ENCODE measurements at regions not wholly inside any gene's neighbourhood (a gene's known extent, or its start where the extent isn't known, plus 50 kb on each side); places are given as distances from the start of the nearest gene placed in this dataset.
A peak's percentile ranks its signal among the peaks of the same experiment; 100 is the strongest.

DNA sequence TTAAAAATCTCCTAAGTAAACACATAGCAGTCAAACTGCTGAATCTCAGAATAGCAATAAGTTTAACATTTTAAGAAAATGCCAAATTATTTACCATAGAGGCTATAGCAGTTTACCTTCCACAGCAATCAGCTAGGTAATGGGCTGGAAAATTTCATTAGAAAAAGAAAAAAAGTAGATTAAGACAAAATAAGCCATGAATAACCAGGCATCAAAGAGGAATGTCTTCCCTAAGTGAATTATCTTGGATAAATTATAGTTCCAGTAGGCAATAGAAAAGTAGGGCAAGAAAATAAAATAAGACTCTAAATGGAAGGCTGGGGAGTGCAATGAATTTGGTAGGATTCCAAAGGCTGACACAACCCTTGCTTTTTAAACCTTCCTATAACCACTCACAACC, 722.8 kb downstream of the TRAM1L1 start:
- DNase-seq (no peak), ATAC-seq (no peak)
- H3K4me1 ChIP-seq: no peaks in the 10 kb centered on the region
- no peaks in the 10 kb centered on the region for H3K36me3 ChIP-seq
- H3K9me3 ChIP-seq: no peaks in the 10 kb centered on the region
- H3K27me3 ChIP-seq: no peaks in the 10 kb centered on the region
- no peak for TF ChIP-seq POLR2A (IDR thresholded peaks at IDR 0.05)
- TF ChIP-seq, protein P1, sequence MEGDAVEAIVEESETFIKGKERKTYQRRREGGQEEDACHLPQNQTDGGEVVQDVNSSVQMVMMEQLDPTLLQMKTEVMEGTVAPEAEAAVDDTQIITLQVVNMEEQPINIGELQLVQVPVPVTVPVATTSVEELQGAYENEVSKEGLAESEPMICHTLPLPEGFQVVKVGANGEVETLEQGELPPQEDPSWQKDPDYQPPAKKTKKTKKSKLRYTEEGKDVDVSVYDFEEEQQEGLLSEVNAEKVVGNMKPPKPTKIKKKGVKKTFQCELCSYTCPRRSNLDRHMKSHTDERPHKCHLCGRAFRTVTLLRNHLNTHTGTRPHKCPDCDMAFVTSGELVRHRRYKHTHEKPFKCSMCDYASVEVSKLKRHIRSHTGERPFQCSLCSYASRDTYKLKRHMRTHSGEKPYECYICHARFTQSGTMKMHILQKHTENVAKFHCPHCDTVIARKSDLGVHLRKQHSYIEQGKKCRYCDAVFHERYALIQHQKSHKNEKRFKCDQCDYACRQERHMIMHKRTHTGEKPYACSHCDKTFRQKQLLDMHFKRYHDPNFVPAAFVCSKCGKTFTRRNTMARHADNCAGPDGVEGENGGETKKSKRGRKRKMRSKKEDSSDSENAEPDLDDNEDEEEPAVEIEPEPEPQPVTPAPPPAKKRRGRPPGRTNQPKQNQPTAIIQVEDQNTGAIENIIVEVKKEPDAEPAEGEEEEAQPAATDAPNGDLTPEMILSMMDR (IDR thresholded peaks at IDR 0.05): no peak
- no peak overlapping the region for H3K4me3 ChIP-seq
- intact Hi-C loops (cut with DNase I): loop anchor here in 1 of 10 donors (10.0 kb wide), 1 partner anchor 318 kb away; no protein-coding TSS in a partner anchor
- H3K27ac ChIP-seq: no peak overlapping the region

DNA sequence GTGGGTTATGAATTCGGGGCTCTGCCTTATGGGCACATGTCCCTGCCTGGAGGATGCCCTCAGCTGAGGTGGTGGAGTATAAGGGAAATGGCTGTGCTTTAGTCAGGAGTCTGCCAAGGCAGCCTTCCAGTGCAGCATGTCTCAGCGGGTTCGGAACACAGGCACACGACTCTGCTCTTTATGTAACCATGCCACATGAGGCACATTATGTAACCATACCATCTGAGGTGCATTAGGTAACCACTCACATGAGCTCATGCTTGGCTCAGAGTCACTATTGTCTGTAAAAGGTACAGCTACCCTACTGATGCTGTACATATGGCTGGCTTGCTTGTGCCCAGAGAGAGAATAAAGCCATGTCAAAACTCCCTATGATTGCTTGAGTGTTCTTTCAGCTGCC, 723.6 kb downstream of the TRAM1L1 start:
- no peak overlapping the region for H3K4me3 ChIP-seq
- TF ChIP-seq, protein P1 (IDR thresholded peaks at IDR 0.05): no peak
- no peak for TF ChIP-seq POLR2A (IDR thresholded peaks at IDR 0.05)
- no peaks in the 10 kb centered on the region for H3K27me3 ChIP-seq
- H3K4me1 ChIP-seq: no peaks in the 10 kb centered on the region
- DNase-seq (no peak), ATAC-seq (peak in 1 of 4 donors; percentile 34)
- no peaks in the 10 kb centered on the region for H3K9me3 ChIP-seq
- no peaks in the 10 kb centered on the region for H3K36me3 ChIP-seq
- 52 to 83% (median 64%) methylated on average over 4 of the region's 4 CpGs for WGBS, 4 donors
- intact Hi-C loops (cut with DNase I): loop anchor here in 1 of 10 donors (10.0 kb wide), 1 partner anchor 317 kb away; no protein-coding TSS in a partner anchor
- no peak overlapping the region for H3K27ac ChIP-seq

DNA sequence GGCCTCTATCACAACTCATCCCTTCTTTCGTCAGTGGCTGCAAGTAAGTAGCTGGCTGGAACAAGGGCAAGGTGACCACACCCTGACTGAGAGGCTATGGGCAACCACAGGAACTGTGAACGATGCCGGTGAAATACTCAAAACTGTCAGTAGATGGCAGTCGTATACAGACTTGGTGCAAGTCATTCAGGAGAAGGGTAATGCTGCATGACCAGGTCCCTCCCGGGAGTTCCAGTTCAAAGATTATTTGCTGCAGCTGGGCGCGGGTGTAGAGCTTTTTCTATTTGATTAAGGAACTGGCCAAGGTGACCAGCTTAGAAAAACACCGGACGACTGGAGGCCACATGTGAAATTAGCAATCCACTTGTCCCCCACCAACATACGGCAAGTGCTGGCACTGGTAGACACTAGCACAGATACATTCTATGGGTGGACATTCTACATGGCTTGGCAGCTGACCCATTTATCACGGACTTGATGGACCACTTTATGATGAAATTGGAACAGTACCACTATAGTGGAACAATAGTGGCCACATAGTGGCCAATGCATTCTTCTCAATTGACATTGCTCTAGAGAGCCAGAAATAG, 726.6 kb downstream of the TRAM1L1 start:
- H3K27me3 ChIP-seq: no peaks in the 10 kb centered on the region
- no peaks in the 10 kb centered on the region for H3K9me3 ChIP-seq
- no peaks in the 10 kb centered on the region for H3K36me3 ChIP-seq
- ATAC-seq (peak; percentile 47 to 75 (median 62)), DNase-seq (no peak)
- no peak overlapping the region for H3K4me3 ChIP-seq
- 35 to 45% (median 40%) methylated on average over 11 of the region's 11 CpGs for WGBS, 4 donors
- TF ChIP-seq POLR2A (IDR thresholded peaks at IDR 0.05): no peak
- TF ChIP-seq, protein P1 (IDR thresholded peaks at IDR 0.05): peak; percentile 23 to 53 (median 41)
- intact Hi-C loops (cut with DNase I): no loop called here
- H3K4me1 ChIP-seq: no peaks in the 10 kb centered on the region
- H3K27ac ChIP-seq: no peak overlapping the region

DNA sequence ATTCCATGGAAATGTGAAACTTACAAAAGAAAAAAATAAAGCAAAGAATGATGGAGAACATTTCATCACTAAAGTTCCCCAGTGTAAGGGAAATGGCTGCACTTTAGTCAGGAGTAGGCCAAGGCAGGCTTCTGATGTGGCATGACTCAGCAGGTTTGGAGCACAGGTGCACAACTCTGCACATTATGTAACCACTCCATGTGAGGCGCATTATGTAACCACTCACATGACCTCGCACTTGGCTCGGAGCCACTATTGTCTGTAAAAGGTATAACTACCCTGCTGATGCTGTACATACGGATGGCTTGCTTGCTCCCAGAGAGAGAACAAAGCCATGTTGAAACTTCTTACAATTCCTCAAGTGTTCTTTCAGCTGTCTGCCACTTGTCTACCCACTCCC, 727.6 kb downstream of the TRAM1L1 start:
- H3K9me3 ChIP-seq: no peaks in the 10 kb centered on the region
- no peak overlapping the region for H3K27ac ChIP-seq
- no peak overlapping the region for H3K4me3 ChIP-seq
- no peak for DNase-seq
- TF ChIP-seq POLR2A (IDR thresholded peaks at IDR 0.05): no peak
- TF ChIP-seq, protein P1 (IDR thresholded peaks at IDR 0.05): no peak
- no peaks in the 10 kb centered on the region for H3K27me3 ChIP-seq
- 75 to 81% (median 80%) methylated on average over 4 of the region's 4 CpGs for WGBS, 4 donors
- H3K36me3 ChIP-seq: no peaks in the 10 kb centered on the region
- intact Hi-C loops (cut with DNase I): no loop called here
- no peak for ATAC-seq
- no peaks in the 10 kb centered on the region for H3K4me1 ChIP-seq

Measured in heart left ventricle (tissue), 16 donors.